ENCODE measurements at regions not wholly inside any gene's neighbourhood (a gene's known extent, or its start where the extent isn't known, plus 50 kb on each side); places are given as distances from the start of the nearest gene placed in this dataset.
A peak's percentile ranks its signal among the peaks of the same experiment; 100 is the strongest.
"Not testable (repeated sequence)": the region's sequence is repeated elsewhere in the genome, so short reads cannot be mapped to it uniquely, and the experiment has no call there.

DNA sequence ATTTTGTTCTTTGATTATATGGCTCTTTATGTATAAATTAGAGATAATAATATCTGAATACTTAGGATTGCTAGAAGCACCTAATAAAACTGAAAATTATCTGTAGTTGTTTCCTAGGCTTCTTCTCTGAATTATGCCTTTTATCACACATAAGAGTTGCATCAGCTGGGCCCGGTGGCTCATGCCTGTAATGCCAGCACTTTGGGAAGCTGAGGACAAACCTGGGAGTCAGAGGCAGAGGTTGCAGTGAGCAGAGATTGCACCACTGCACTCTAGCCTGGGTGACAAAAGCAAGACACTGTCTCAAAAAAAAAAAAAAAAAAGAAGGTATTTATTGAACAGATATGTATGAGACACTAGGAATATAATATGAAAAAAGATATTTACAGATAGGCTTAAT is 773.5 kb upstream of the AGA start:
- Mint-ChIP-seq H3K27ac (no peak overlapping the region), H3K4me1 (no peaks in the 10 kb centered on the region), H3K27me3 (ENCODE audit: low read depth) (no peaks in the 10 kb centered on the region), H3K4me3 (no peak overlapping the region), H3K36me3 (ENCODE audit: low read depth) (no peaks in the 10 kb centered on the region), H3K9me3 (no peaks in the 10 kb centered on the region)
- TF ChIP-seq, protein P1, sequence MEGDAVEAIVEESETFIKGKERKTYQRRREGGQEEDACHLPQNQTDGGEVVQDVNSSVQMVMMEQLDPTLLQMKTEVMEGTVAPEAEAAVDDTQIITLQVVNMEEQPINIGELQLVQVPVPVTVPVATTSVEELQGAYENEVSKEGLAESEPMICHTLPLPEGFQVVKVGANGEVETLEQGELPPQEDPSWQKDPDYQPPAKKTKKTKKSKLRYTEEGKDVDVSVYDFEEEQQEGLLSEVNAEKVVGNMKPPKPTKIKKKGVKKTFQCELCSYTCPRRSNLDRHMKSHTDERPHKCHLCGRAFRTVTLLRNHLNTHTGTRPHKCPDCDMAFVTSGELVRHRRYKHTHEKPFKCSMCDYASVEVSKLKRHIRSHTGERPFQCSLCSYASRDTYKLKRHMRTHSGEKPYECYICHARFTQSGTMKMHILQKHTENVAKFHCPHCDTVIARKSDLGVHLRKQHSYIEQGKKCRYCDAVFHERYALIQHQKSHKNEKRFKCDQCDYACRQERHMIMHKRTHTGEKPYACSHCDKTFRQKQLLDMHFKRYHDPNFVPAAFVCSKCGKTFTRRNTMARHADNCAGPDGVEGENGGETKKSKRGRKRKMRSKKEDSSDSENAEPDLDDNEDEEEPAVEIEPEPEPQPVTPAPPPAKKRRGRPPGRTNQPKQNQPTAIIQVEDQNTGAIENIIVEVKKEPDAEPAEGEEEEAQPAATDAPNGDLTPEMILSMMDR (IDR thresholded peaks at IDR 0.05; ENCODE audit: unreplicated experiment in 3 of 3) = no peak

- H3K4me3 Mint-ChIP-seq; H3K36me3 Mint-ChIP-seq (ENCODE audit: low read depth); H3K27me3 Mint-ChIP-seq (ENCODE audit: low read depth); H3K4me1 Mint-ChIP-seq: not testable (repeated sequence)
- Mint-ChIP-seq H3K27ac (peak overlapping the region; percentile 1 to 76 (median 36)), H3K9me3 (peaks cover 26% of the 10 kb centered on the region)
These were observed 784.2 kb upstream of the AGA start for GRCh38 chr4:178226421-178226820.

- no peaks in the 10 kb centered on the region for H3K4me1 Mint-ChIP-seq
- H3K36me3 Mint-ChIP-seq (ENCODE audit: low read depth) = no peaks in the 10 kb centered on the region
- TF ChIP-seq, protein P1 (IDR thresholded peaks at IDR 0.05; ENCODE audit: unreplicated experiment in 3 of 3) = no peak
- H3K4me3 Mint-ChIP-seq = no peak overlapping the region
- no peak overlapping the region for H3K27ac Mint-ChIP-seq
- H3K27me3 Mint-ChIP-seq (ENCODE audit: low read depth) = no peaks in the 10 kb centered on the region
- peaks cover 29% of the 10 kb centered on the region for H3K9me3 Mint-ChIP-seq
These were observed 791.7 kb upstream of the AGA start for GRCh38 chr4:178233906-178234305.

- H3K36me3 Mint-ChIP-seq (ENCODE audit: low read depth) = no peaks in the 10 kb centered on the region
- peaks cover 8% of the 10 kb centered on the region for H3K9me3 Mint-ChIP-seq
These were observed 798.7 kb upstream of the AGA start for GRCh38 chr4:178240891-178241290.

DNA sequence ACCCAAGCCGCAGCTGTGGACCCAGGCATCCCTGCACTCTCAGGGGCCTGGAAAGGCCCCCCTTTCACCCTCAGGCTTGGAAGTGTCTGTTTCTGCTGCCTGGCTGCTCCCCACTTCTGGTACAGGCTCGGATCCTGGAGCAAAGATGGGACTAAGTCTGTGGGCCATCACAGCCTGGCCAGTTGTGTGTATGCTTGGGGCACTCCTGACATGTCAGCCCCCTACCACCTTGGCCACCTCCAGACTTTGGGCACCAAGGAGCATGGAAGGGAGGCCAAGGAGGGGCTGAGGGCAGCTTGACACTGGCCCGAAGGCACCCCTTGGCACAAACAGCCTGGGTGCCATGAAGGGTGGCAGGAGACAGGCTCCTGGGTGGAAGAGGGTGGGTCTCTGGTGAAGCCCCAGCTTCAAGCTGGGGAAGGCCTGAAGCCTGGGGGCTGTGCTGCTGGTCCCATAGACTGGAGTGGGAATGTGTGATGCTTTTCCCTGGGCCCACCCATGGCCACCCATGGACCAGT is 799.4 kb upstream of the AGA start:
- TF ChIP-seq, protein P1 (IDR thresholded peaks at IDR 0.05; ENCODE audit: unreplicated experiment in 3 of 3) = no peak
- H3K36me3 Mint-ChIP-seq (ENCODE audit: low read depth) = no peaks in the 10 kb centered on the region
- no peaks in the 10 kb centered on the region for H3K4me1 Mint-ChIP-seq
- no peak overlapping the region for H3K4me3 Mint-ChIP-seq
- no peak overlapping the region for H3K27ac Mint-ChIP-seq
- no peaks in the 10 kb centered on the region for H3K27me3 Mint-ChIP-seq (ENCODE audit: low read depth)
- peaks cover 7% of the 10 kb centered on the region for H3K9me3 Mint-ChIP-seq

More at GRCh38 chr4:178240891-178241290, 798.7 kb upstream of the AGA start:
- H3K4me1 Mint-ChIP-seq = no peaks in the 10 kb centered on the region
- H3K27me3 Mint-ChIP-seq (ENCODE audit: low read depth) = no peaks in the 10 kb centered on the region
- no peak overlapping the region for H3K4me3 Mint-ChIP-seq
- TF ChIP-seq, protein P1 (IDR thresholded peaks at IDR 0.05; ENCODE audit: unreplicated experiment in 3 of 3) = no peak
- H3K27ac Mint-ChIP-seq = no peak overlapping the region

DNA sequence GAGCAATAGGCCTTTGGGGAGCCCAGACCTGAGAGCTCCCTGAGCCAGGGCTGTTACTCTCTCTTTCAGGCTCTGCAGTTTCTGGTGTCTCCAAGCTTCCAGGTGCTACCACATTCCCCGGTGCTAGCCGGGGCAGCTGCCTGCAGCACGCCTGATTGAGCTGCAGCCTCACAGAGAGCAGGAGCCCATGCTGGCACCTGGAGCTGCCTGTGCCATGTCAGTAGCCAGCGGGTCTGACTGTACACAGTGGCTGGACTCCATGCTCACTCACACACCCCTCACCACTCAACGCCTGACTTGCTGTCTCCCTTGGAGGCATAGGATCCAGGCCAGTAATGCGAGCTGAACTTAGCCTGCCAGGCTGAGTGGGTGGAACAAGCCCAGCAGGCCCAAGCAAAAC is 800.4 kb upstream of the AGA start:
- H3K36me3 Mint-ChIP-seq (ENCODE audit: low read depth) = no peaks in the 10 kb centered on the region
- H3K27ac Mint-ChIP-seq = no peak overlapping the region
- no peaks in the 10 kb centered on the region for H3K27me3 Mint-ChIP-seq (ENCODE audit: low read depth)
- H3K4me1 Mint-ChIP-seq = no peaks in the 10 kb centered on the region
- H3K4me3 Mint-ChIP-seq = no peak overlapping the region
- H3K9me3 Mint-ChIP-seq = peaks cover 7% of the 10 kb centered on the region
- TF ChIP-seq, protein P1 (IDR thresholded peaks at IDR 0.05; ENCODE audit: unreplicated experiment in 3 of 3) = no peak
